Epithelial cell of proximal tubule (primary cell): ENCODE measurements at regions not wholly inside any gene's neighbourhood (a gene's known extent, or its start where the extent isn't known, plus 50 kb on each side); places are given as distances from the start of the nearest gene placed in this dataset.
"Not testable (repeated sequence)": the region's sequence is repeated elsewhere in the genome, so short reads cannot be mapped to it uniquely, and the experiment has no call there.

Experiments
- DNase-seq: peaks from one replicate; pipeline ENCODE4 v3.0.0-alpha.2; 2011; ENCODE audit warnings: low read depth
- H3K4me3 ChIP-seq: 2 replicates; pipeline ENCODE4 v1.5.1; 2011; ENCODE audit warnings: low read depth, mild to moderate bottlenecking, low read length
- TF ChIP-seq, protein P1 (sequence below): conservative IDR thresholded peaks from 2 replicates; pipeline ENCODE4 v1.5.1; 2012; ENCODE audit warnings: low read depth, mild to moderate bottlenecking, low read length

DNA sequence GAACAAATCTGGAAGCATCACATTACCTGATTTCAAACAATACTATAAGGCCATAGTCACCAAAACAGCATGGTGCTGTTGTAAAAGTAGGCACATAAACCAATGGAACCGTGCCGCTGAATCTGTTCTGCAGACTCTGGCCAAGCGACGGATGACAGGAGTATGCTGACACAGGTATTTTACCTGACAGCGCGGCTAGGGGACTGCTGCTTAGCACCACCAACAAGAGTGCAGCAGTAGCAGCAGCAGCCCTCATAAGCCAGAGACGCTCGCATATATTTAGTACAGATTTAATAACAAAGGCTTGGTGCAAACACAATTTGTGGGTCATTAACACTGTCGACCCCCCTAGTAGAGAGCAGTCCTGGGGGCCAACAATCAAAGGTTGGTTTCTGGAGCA is 677.6 kb upstream of the LMO3 start:
- H3K4me3 ChIP-seq = no peak overlapping the region
- TF ChIP-seq, protein P1, sequence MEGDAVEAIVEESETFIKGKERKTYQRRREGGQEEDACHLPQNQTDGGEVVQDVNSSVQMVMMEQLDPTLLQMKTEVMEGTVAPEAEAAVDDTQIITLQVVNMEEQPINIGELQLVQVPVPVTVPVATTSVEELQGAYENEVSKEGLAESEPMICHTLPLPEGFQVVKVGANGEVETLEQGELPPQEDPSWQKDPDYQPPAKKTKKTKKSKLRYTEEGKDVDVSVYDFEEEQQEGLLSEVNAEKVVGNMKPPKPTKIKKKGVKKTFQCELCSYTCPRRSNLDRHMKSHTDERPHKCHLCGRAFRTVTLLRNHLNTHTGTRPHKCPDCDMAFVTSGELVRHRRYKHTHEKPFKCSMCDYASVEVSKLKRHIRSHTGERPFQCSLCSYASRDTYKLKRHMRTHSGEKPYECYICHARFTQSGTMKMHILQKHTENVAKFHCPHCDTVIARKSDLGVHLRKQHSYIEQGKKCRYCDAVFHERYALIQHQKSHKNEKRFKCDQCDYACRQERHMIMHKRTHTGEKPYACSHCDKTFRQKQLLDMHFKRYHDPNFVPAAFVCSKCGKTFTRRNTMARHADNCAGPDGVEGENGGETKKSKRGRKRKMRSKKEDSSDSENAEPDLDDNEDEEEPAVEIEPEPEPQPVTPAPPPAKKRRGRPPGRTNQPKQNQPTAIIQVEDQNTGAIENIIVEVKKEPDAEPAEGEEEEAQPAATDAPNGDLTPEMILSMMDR = no peak
- no peak for DNase-seq

DNA sequence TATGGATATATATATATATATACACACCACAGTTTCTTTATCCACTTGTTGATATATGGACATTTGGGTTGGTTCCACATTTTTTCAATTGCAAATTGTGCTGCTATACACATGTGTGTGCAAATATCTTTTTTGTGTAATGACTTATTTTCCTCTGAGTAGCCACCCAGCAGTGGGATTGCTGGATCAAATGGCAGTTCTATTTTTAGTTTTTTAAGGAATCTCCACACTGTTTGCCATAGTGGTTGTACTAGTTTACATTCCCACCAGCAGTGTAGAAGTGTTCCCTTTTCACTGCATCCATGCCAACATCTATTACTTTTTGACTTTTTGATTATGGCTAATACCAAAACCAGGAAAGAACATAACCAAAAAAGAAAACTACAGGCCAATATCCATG is 676.2 kb upstream of the LMO3 start:
- H3K4me3 ChIP-seq, DNase-seq: not testable (repeated sequence)

DNA sequence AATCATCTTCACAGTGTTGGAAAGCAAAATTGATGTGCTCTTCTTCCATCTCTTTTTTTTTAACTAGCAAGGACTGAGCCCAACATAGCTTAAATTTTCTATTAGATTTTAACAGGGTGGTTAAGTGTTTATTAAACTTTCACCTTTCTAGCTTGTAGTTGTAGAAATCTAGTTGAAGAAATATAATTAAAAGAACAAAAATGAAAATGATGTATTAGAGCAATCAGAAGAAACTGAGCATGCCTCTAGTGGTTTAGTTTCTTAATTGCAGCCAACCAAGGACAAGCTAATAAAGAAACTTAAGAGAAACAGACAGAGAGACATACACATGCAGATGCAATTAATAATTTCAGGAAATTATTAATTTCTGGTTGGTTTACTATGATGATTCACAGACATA is 673.0 kb upstream of the LMO3 start:
- TF ChIP-seq, protein P1 = peak; percentile 57
- no peak overlapping the region for H3K4me3 ChIP-seq
- DNase-seq = no peak

DNA sequence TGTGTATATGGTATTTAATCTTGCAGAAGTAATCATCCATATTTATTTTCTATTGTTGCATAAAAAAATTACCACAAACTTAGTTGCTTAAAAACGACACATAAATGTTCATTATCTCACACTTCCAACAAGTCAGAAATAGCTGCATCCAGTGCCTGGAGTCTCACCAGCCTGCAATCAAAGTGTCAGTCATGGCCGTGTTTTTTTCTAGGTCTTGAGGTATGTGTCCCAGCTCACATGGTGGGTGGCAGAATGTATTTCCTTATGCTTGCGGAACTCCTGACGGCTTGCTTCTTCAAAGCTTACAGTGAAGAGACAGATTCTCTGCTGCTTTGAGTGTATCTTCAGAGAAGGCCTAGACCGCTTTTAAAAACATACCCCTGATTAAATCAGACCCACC is 670.2 kb upstream of the LMO3 start:
- TF ChIP-seq, protein P1 = no peak
- H3K4me3 ChIP-seq = no peak overlapping the region

DNA sequence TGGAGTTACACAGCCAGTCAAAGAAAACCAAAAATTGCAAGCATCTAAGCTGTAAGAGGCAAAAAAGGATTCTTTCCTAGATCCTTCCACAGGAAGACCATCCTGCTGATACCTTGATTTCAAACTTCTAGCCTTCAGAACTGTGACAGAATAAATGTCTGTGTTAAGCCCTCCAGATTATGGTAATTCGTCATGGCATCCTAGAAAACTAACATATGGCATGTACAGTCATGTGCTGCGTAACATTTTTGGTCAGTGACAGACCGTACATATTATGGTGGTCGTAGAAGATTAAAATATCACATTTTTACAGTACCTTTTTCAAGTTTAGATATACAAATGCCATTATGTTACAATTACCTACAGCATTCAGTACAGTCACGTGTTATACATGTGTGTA is 660.9 kb upstream of the LMO3 start:
- no peak for DNase-seq
- no peak overlapping the region for H3K4me3 ChIP-seq
- TF ChIP-seq, protein P1 = no peak

More for the DNA sequence above, 670.2 kb upstream of the LMO3 start:
- no peak for DNase-seq

DNA sequence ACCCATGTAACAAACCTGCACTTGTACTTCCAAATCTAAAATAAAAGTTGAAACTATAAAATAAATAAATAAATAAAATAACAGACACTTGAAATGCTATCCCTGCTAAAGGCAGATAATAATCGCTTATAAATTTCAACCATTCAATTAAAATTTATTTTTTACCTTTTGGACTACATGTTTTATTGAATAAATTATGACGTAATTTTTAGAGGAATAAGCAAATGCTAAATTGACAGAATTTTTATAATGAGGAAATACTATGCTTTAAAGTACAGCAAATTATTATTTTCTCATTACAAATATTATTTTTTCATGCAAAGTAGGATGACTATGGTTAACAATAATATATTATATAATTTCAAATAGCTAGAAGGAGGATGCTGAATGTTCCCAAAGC is 658.6 kb upstream of the LMO3 start:
- no peak for DNase-seq
- TF ChIP-seq, protein P1 = no peak
- H3K4me3 ChIP-seq = no peak overlapping the region

DNA sequence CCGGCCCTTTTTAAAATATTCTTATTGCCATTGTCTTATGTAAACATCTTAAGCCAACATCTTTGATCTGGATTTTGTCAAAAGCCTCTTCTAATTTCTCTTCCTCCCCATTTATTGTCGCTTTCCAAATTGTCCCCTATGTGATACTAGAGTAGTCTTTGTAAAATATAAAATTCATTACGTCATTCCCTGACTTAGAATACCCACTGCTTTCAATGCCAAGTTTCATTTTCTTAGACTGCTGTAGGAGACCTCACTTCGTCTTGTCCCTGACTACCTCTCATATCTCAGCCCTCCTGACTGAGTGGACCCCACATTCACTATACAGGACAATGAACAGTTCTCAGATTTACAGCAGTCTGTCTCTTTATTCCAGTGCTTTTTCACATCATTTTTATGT is 633.9 kb upstream of the LMO3 start:
- no peak for DNase-seq
- TF ChIP-seq, protein P1 = no peak
- H3K4me3 ChIP-seq = no peak overlapping the region

DNA sequence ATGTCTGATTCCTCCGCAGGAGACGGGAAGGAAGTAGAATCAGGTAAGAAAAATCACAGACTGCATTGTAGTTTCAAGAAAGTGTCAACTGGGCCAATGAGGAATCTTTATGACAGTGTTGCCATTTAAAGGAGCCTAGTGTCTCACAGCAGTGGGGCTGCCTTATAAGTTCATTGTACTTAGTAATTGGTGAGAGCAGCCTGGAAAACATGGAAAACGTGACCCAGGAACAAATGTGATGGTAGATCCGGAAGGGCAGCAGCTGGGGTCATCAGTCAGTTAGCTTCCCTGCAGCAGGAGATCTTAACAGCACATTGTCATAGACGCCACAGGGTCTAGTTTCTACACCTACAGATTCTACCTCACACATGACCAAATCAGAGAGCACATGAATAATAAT is 630.0 kb upstream of the LMO3 start:
- DNase-seq = no peak
- TF ChIP-seq, protein P1 = no peak
- no peak overlapping the region for H3K4me3 ChIP-seq
